Tibial nerve (tissue), 3 donors: ENCODE measurements at regions not wholly inside any gene's neighbourhood (a gene's known extent, or its start where the extent isn't known, plus 50 kb on each side); places are given as distances from the start of the nearest gene placed in this dataset.

Experiments used
- CTCF ChIP-seq, 5 experiments: fragments of 200-600 bp in 3 of 5; fragments of 450-650 bp in 2 of 5; sonication (generic) in 3 of 5; IDR thresholded peaks; one replicate each; pipeline ENCODE4 v1.5.1; 2016 to 2019; ENCODE audit warnings: antibody characterized with exemption in 5 of 5, mild to moderate bottlenecking in 3 of 5, moderate library complexity in 2 of 5
- POLR2A ChIP-seq, 2 donors: fragments of 450-650 bp; IDR thresholded peaks; one replicate each; pipeline ENCODE4 v1.6.1; 2017; ENCODE audit warnings: antibody characterized with exemption in 2 of 2, mild to moderate bottlenecking in 2 of 2, moderate library complexity in 2 of 2

GRCh38 chr1:94654031-94654430 is 112.5 kb upstream of the F3 start:
- TF ChIP-seq POLR2A (IDR thresholded peaks at IDR 0.05) (no peak), CTCF (IDR thresholded peaks at IDR 0.05) (no peak)
